ENCODE measurements at regions not wholly inside any gene's neighbourhood (a gene's known extent, or its start where the extent isn't known, plus 50 kb on each side); places are given as distances from the start of the nearest gene placed in this dataset.

DNA sequence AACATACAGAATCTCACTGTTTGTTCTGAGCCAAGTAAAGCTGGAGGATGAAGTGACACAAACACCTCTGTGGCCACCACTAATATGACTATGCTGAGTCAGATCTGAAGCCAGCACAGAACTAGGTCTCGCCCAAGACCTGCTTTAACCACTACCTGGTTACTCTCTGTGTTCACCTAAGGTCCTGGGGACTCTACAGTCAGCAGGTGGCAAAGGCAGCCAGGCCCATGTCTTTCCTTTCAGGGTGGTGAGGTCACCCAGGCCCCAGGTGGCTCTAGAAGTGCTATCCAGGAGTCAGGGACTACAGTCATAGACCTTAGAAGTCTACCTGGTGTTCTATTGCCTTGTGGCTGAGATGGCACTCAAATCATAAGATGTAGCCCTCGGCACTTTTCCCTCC lies 287.9 kb upstream of the ARRDC4 start:
- Histone ChIP-seq H3K36me3 (ENCODE audit: control insufficient read depth in 2 of 3, insufficient read depth in 3 of 3, low read length in 3 of 3) (no peaks in the 10 kb centered on the region), H3K9me3 (ENCODE audit: control insufficient read depth in 2 of 3, low read length in 3 of 3) (peaks cover 0 to 3% (median 0%) of the 10 kb centered on the region in 3 experiments), H3K4me1 (ENCODE audit: control insufficient read depth in 2 of 2, insufficient read depth in 2 of 2, low read length in 2 of 2) (no peaks in the 10 kb centered on the region), H3K27me3 (ENCODE audit: control insufficient read depth in 2 of 2, insufficient read depth in 2 of 2, low read length in 2 of 2) (no peaks in the 10 kb centered on the region), H3K27ac (ENCODE audit: low read depth, low read length) (no peak overlapping the region), H3K4me3 (ENCODE audit: low read length) (no peak overlapping the region)
- H3K27me3 Mint-ChIP-seq: peaks cover 0 to 17% (median 4%) of the 10 kb centered on the region in 5 donors
- H3K4me1 Mint-ChIP-seq: no peaks in the 10 kb centered on the region
- H3K4me3 Mint-ChIP-seq: no peak overlapping the region
- DNase-seq: no peak
- ChIA-PET POLR2A (no interaction called here), CTCF (no interaction called here)
- intact Hi-C loops (cut with micrococcal nuclease): no loop called here
- no peak for ATAC-seq
- H3K36me3 Mint-ChIP-seq: no peaks in the 10 kb centered on the region
- H3K9me3 Mint-ChIP-seq: peaks cover 0 to 17% (median 3%) of the 10 kb centered on the region in 11 donors
- no peak overlapping the region for H3K27ac Mint-ChIP-seq

DNA sequence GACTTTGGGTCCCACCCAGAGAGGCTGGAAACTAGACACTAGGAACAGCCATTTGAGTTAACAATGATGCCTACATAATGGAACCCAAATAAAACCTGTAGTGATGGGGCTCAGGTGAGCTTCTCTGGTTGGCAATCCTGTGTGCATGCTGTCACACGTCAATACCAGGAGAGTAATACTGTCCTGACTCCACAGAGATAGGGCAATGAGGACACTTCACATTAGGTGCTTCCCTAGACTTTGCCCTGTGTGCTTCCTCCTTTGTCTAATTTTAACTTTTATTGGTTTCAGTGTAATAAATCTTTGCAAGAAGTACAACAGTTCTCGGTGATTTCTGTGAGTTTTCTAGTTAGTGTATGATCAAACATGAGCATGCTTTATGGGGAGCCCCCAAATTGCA lies 281.8 kb upstream of the ARRDC4 start:
- CTCF ChIA-PET: no interaction called here
- H3K4me3 ChIP-seq (ENCODE audit: low read length): no peak overlapping the region
- H3K27ac ChIP-seq (ENCODE audit: low read depth, low read length): no peak overlapping the region
- Mint-ChIP-seq H3K4me3 (no peak overlapping the region), H3K27me3 (peaks cover 0 to 20% (median 12%) of the 10 kb centered on the region in 5 donors), H3K27ac (no peak overlapping the region), H3K9me3 (peaks cover 0 to 20% (median 4%) of the 10 kb centered on the region in 11 donors), H3K36me3 (peaks cover 0 to 3% (median 0%) of the 10 kb centered on the region in 5 donors), H3K4me1 (peaks cover 0 to 3% (median 0%) of the 10 kb centered on the region in 7 donors)
- no peaks in the 10 kb centered on the region for H3K27me3 ChIP-seq (ENCODE audit: control insufficient read depth in 2 of 2, insufficient read depth in 2 of 2, low read length in 2 of 2)
- H3K36me3 ChIP-seq (ENCODE audit: control insufficient read depth in 2 of 3, insufficient read depth in 3 of 3, low read length in 3 of 3): no peaks in the 10 kb centered on the region
- H3K9me3 ChIP-seq (ENCODE audit: control insufficient read depth in 2 of 3, low read length in 3 of 3): no peaks in the 10 kb centered on the region
- POLR2A ChIA-PET: no interaction called here
- ATAC-seq (no peak), DNase-seq (no peak)
- no peaks in the 10 kb centered on the region for H3K4me1 ChIP-seq (ENCODE audit: control insufficient read depth in 2 of 2, insufficient read depth in 2 of 2, low read length in 2 of 2)
- intact Hi-C loops (cut with micrococcal nuclease): no loop called here

DNA sequence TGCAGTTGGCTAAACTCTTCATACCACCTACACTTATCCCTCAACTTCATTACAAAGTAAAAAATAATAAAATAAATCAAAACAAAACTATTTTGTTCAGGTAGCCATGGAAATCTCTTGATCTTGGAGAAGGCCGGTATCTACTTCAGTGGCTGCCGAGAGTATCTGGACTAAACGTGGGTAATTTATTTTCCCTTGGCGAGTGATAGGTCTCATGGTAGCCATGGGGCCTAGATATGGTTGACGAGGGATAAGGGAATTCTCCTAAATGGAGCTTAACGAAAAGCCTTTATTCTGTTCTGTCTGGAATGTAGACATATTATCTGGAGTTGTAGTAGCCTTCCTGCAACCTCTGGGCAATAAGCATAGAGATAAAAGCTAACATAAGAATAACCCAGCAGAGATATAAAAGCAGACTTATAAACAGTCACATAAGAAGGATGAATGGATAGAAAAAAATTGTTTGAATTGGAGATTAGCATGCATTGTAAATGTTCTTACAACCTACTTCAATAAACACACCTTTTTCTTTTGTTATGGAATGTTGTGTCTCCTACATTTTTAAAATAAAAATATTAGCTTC lies 281.3 kb upstream of the ARRDC4 start:
- Mint-ChIP-seq H3K27ac (no peak overlapping the region), H3K27me3 (peaks cover 0 to 18% (median 12%) of the 10 kb centered on the region in 5 donors), H3K36me3 (peaks cover 0 to 3% (median 0%) of the 10 kb centered on the region in 5 donors), H3K9me3 (peaks cover 0 to 19% (median 4%) of the 10 kb centered on the region in 11 donors), H3K4me1 (peaks cover 0 to 4% (median 0%) of the 10 kb centered on the region in 7 donors), H3K4me3 (no peak overlapping the region)
- Histone ChIP-seq H3K36me3 (ENCODE audit: control insufficient read depth in 2 of 3, insufficient read depth in 3 of 3, low read length in 3 of 3) (no peaks in the 10 kb centered on the region), H3K9me3 (ENCODE audit: control insufficient read depth in 2 of 3, low read length in 3 of 3) (no peaks in the 10 kb centered on the region), H3K27me3 (ENCODE audit: control insufficient read depth in 2 of 2, insufficient read depth in 2 of 2, low read length in 2 of 2) (no peaks in the 10 kb centered on the region), H3K27ac (ENCODE audit: low read depth, low read length) (no peak overlapping the region), H3K4me1 (ENCODE audit: control insufficient read depth in 2 of 2, insufficient read depth in 2 of 2, low read length in 2 of 2) (no peaks in the 10 kb centered on the region), H3K4me3 (ENCODE audit: low read length) (no peak overlapping the region)
- ChIA-PET POLR2A (no interaction called here), CTCF (no interaction called here)
- DNase-seq: no peak
- intact Hi-C loops (cut with micrococcal nuclease): no loop called here
- ATAC-seq: no peak

DNA sequence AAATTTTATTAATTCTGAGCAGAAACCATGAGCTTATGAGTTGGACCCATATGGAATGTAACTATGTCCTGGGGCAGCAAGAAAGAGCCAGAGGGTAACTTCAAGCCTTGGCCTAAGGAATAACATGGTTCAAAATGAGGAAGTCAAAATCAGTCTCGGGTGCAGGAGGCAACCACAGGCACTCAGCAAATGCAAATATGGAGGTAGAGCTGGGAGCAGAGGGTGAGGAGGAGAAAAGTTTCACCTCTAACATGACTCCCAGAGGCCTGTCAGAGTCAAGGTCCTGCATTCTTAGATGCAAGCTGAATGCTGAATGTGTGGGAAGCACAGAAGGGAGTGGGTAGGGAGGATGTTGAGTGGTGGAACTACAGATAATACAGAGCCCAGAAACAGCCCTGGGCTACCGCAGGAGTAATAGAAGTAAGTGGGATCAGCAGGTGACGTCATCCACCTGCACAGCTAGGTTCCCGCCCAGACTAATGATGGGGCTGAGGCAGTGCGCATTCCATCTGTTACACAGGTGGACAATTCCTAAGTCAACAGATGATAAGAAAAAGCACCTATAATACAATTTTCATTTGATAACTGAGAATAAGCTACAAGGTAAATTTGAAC lies 279.8 kb upstream of the ARRDC4 start:
- no peak overlapping the region for H3K27ac ChIP-seq (ENCODE audit: low read depth, low read length)
- ATAC-seq: no peak
- Mint-ChIP-seq H3K9me3 (peaks cover 0 to 8% (median 3%) of the 10 kb centered on the region in 11 donors), H3K4me3 (no peak overlapping the region), H3K27me3 (peaks cover 0 to 13% (median 10%) of the 10 kb centered on the region in 5 donors), H3K36me3 (peaks cover 0 to 3% (median 0%) of the 10 kb centered on the region in 5 donors), H3K4me1 (peaks cover 0 to 5% (median 0%) of the 10 kb centered on the region in 7 donors), H3K27ac (no peak overlapping the region)
- POLR2A ChIA-PET: no interaction called here
- no peaks in the 10 kb centered on the region for H3K36me3 ChIP-seq (ENCODE audit: control insufficient read depth in 2 of 3, insufficient read depth in 3 of 3, low read length in 3 of 3)
- H3K4me3 ChIP-seq (ENCODE audit: low read length): no peak overlapping the region
- intact Hi-C loops (cut with micrococcal nuclease): no loop called here
- no peak for DNase-seq
- CTCF ChIA-PET: no interaction called here
- no peaks in the 10 kb centered on the region for H3K27me3 ChIP-seq (ENCODE audit: control insufficient read depth in 2 of 2, insufficient read depth in 2 of 2, low read length in 2 of 2)
- H3K9me3 ChIP-seq (ENCODE audit: control insufficient read depth in 2 of 3, low read length in 3 of 3): no peaks in the 10 kb centered on the region
- no peaks in the 10 kb centered on the region for H3K4me1 ChIP-seq (ENCODE audit: control insufficient read depth in 2 of 2, insufficient read depth in 2 of 2, low read length in 2 of 2)

DNA sequence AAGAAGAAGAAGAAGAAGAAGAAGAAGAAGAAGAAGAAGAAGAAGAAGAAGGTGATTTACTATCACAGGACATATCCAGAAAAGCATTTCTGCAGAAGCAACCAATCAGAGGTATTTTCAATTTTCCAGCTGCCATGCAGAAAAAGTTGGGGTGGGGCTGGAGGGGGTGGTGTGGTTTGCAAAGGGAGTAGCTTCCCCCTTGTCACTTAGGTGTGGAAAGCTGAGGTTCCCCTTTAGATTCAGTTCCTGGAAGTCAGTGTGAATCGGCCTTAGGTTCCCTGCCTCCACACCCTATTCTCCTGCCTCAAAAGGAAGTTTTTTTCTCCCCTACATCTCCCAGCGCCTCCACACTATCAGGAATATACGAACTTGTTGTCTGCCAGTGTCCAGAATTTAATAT lies 276.7 kb upstream of the ARRDC4 start:
- Mint-ChIP-seq H3K27me3 (peaks cover 0 to 20% (median 8%) of the 10 kb centered on the region in 5 donors), H3K36me3 (peaks cover 0 to 3% (median 0%) of the 10 kb centered on the region in 5 donors), H3K27ac (no peak overlapping the region), H3K4me3 (no peak overlapping the region), H3K4me1 (peaks cover 0 to 5% (median 0%) of the 10 kb centered on the region in 7 donors), H3K9me3 (peaks cover 0 to 8% (median 4%) of the 10 kb centered on the region in 11 donors)
- Histone ChIP-seq H3K4me1 (ENCODE audit: control insufficient read depth in 2 of 2, insufficient read depth in 2 of 2, low read length in 2 of 2) (no peaks in the 10 kb centered on the region), H3K27me3 (ENCODE audit: control insufficient read depth in 2 of 2, insufficient read depth in 2 of 2, low read length in 2 of 2) (no peaks in the 10 kb centered on the region), H3K9me3 (ENCODE audit: control insufficient read depth in 2 of 3, low read length in 3 of 3) (no peaks in the 10 kb centered on the region), H3K4me3 (ENCODE audit: low read length) (no peak overlapping the region), H3K36me3 (ENCODE audit: control insufficient read depth in 2 of 3, insufficient read depth in 3 of 3, low read length in 3 of 3) (no peaks in the 10 kb centered on the region), H3K27ac (ENCODE audit: low read depth, low read length) (no peak overlapping the region)
- intact Hi-C loops (cut with micrococcal nuclease): no loop called here
- ATAC-seq (no peak), DNase-seq (no peak)
- ChIA-PET CTCF (no interaction called here), POLR2A (no interaction called here)

DNA sequence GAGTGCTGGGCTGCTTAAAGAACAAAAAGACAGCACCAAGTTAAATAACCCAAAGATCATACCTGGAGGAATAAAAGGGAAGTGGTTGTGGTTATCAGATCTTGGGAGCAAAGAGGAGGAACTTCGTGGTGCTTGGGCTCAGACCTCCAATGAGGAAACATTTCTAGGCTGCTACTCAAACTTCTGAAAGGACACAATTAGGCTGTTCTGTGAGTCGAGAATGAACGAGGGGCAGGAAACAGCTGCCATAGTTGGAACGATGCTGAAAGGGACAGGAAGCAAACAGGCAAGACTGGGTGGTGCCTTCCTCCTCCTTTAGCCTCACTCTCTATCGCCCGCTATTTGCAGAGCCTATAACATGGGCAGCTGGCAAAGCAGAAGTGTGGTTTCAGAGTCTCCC lies 276.3 kb upstream of the ARRDC4 start:
- intact Hi-C loops (cut with micrococcal nuclease): no loop called here
- no peak overlapping the region for H3K27ac ChIP-seq (ENCODE audit: low read depth, low read length)
- POLR2A ChIA-PET: no interaction called here
- Mint-ChIP-seq H3K27ac (no peak overlapping the region), H3K4me1 (peaks cover 0 to 5% (median 0%) of the 10 kb centered on the region in 7 donors), H3K4me3 (no peak overlapping the region), H3K36me3 (peaks cover 0 to 3% (median 0%) of the 10 kb centered on the region in 5 donors), H3K9me3 (peaks cover 0 to 8% (median 4%) of the 10 kb centered on the region in 11 donors), H3K27me3 (peaks cover 0 to 22% (median 8%) of the 10 kb centered on the region in 5 donors)
- H3K9me3 ChIP-seq (ENCODE audit: control insufficient read depth in 2 of 3, low read length in 3 of 3): no peaks in the 10 kb centered on the region
- H3K27me3 ChIP-seq (ENCODE audit: control insufficient read depth in 2 of 2, insufficient read depth in 2 of 2, low read length in 2 of 2): no peaks in the 10 kb centered on the region
- H3K4me1 ChIP-seq (ENCODE audit: control insufficient read depth in 2 of 2, insufficient read depth in 2 of 2, low read length in 2 of 2): no peaks in the 10 kb centered on the region
- H3K36me3 ChIP-seq (ENCODE audit: control insufficient read depth in 2 of 3, insufficient read depth in 3 of 3, low read length in 3 of 3): no peaks in the 10 kb centered on the region
- no peak overlapping the region for H3K4me3 ChIP-seq (ENCODE audit: low read length)
- ATAC-seq (no peak), DNase-seq (no peak)
- CTCF ChIA-PET: no interaction called here

DNA sequence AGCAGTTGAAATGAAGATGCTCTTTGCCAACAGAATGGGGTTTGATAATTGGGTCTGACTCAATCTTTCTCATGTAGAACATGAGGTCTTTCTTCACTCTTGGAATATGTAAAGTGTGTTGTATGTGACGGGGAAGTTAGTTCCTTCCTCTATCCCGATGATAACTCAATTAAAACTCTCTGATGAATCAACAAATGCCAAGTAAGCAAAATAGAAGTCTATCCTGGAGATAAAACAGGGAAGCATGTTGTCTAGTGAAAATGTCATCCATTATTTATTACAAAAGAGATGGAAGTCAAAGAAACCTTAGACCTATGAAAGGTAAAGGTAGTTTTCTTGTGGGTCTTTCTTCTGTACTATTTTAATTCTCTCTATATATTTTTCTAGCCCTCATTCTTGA lies 274.2 kb upstream of the ARRDC4 start:
- peaks cover 0 to 8% (median 1%) of the 10 kb centered on the region in 11 donors for H3K9me3 Mint-ChIP-seq
- H3K4me3 Mint-ChIP-seq: no peak overlapping the region
- H3K4me3 ChIP-seq (ENCODE audit: low read length): no peak overlapping the region
- peaks cover 0 to 5% (median 0%) of the 10 kb centered on the region in 7 donors for H3K4me1 Mint-ChIP-seq
- no peaks in the 10 kb centered on the region for H3K27me3 ChIP-seq (ENCODE audit: control insufficient read depth in 2 of 2, insufficient read depth in 2 of 2, low read length in 2 of 2)
- no peak overlapping the region for H3K27ac ChIP-seq (ENCODE audit: low read depth, low read length)
- H3K4me1 ChIP-seq (ENCODE audit: control insufficient read depth in 2 of 2, insufficient read depth in 2 of 2, low read length in 2 of 2): no peaks in the 10 kb centered on the region
- H3K27me3 Mint-ChIP-seq: peaks cover 0 to 22% (median 8%) of the 10 kb centered on the region in 5 donors
- CTCF ChIA-PET: no interaction called here
- DNase-seq (no peak), ATAC-seq (no peak)
- no peaks in the 10 kb centered on the region for H3K36me3 Mint-ChIP-seq
- intact Hi-C loops (cut with micrococcal nuclease): no loop called here
- H3K27ac Mint-ChIP-seq: no peak overlapping the region
- no peaks in the 10 kb centered on the region for H3K36me3 ChIP-seq (ENCODE audit: control insufficient read depth in 2 of 3, insufficient read depth in 3 of 3, low read length in 3 of 3)
- POLR2A ChIA-PET: no interaction called here
- no peaks in the 10 kb centered on the region for H3K9me3 ChIP-seq (ENCODE audit: control insufficient read depth in 2 of 3, low read length in 3 of 3)
